Skeletal muscle tissue (tissue), 3 donors: ENCODE measurements at regions not wholly inside any gene's neighbourhood (a gene's known extent, or its start where the extent isn't known, plus 50 kb on each side); places are given as distances from the start of the nearest gene placed in this dataset.

Experiments used
- H3K27ac ChIP-seq: one replicate; pipeline ENCODE4 v1.7.0; 2013; ENCODE audit warnings: mild to moderate bottlenecking, low read depth, low read length, inconsistent platforms
- H3K27me3 ChIP-seq, 3 donors: one replicate each; pipeline ENCODE4 v1.7.0; 2013; ENCODE audit warnings: low read length in 3 of 3; ENCODE audit not compliant: control insufficient read depth in 3 of 3, insufficient read depth in 3 of 3
- H3K36me3 ChIP-seq, 3 donors: one replicate each; pipeline ENCODE4 v1.7.0; 2013; ENCODE audit warnings: low read length in 3 of 3; ENCODE audit not compliant: control insufficient read depth in 3 of 3, insufficient read depth in 3 of 3
- H3K4me1 ChIP-seq, 3 donors: one replicate each; pipeline ENCODE4 v1.7.0; 2013; ENCODE audit warnings: low read length in 3 of 3, mild to moderate bottlenecking in 3 of 3; ENCODE audit not compliant: control insufficient read depth in 3 of 3, insufficient read depth in 3 of 3
- H3K4me3 ChIP-seq, 3 donors: one replicate each; pipeline ENCODE4 v1.7.0; 2013; ENCODE audit warnings: low read length in 3 of 3
- H3K9ac ChIP-seq, 3 donors: one replicate each; pipeline ENCODE4 v1.7.0; 2013; ENCODE audit warnings: low read length in 3 of 3, mild to moderate bottlenecking in 3 of 3, moderate library complexity in 2 of 3, low read depth in 1 of 3
- H3K9me3 ChIP-seq, 3 donors: one replicate each; pipeline ENCODE4 v1.7.0; 2013; ENCODE audit warnings: low read length in 3 of 3; ENCODE audit not compliant: control insufficient read depth in 3 of 3
- donor health status: Osteomylitis.

DNA sequence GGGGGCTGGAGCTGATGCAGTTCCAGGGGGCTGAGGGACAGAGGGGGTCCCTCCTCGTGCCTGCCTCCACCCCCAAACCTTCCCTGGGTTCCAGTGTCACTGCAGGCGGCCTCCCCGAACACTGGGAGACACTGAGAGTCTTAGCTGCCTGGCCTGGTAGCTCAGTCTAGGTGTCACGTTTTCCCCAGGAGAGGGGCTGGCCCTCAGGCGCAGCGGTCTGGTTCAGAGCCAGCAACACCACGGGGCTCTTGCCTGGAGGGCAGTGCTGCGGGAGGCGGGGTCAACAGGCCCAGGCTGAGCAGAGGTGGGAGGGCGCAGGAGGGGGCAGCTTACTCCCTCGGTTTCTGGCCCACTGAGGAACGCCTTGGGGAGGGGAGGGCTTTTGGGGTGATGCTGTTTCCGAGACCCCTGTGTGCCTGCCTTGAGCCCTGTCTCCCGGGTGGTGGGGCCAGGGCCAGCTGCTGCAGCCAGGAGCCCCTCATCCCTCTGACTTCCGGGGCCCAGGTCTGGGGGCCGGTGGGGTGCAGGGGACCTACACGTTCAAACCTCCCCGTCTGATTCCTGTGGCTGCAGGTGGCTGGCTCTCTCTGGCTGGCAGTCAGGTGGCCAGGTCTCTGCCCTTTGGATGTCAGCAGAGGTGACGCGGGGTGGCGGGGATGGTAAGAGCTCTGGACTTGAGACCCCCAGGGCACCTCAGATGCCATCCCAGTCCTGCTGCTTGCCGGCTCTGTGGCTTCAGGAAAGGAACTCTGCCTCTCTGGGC lies 89.3 kb upstream of the GSE1 start:
- no peaks in the 10 kb centered on the region for H3K36me3 ChIP-seq
- peak overlapping the region in 1 of 3 donors; percentile 25 for H3K9ac ChIP-seq
- H3K9me3 ChIP-seq = no peaks in the 10 kb centered on the region
- H3K27me3 ChIP-seq = no peaks in the 10 kb centered on the region
- peaks cover 7 to 29% (median 26%) of the 10 kb centered on the region in 3 donors for H3K4me1 ChIP-seq
- H3K4me3 ChIP-seq = no peak overlapping the region
- H3K27ac ChIP-seq = no peak overlapping the region

DNA sequence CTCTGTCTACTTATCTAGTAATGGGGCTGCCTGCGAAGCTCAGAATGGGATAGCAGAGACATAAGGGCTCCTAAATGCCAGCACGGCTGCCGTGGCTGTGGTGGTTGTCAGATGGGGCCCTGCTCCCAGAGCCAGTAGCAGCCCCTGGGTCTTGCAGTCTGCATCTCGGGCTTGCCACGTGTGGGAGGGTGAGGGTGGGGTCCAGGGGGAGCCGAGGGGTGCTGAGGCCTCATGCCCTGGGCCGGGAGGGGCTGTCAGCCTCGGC lies 88.8 kb upstream of the GSE1 start:
- no peak overlapping the region for H3K4me3 ChIP-seq
- no peaks in the 10 kb centered on the region for H3K9me3 ChIP-seq
- H3K27ac ChIP-seq = no peak overlapping the region
- peak overlapping the region in 1 of 3 donors; percentile 25 for H3K9ac ChIP-seq
- peaks cover 7 to 29% (median 26%) of the 10 kb centered on the region in 3 donors for H3K4me1 ChIP-seq
- H3K36me3 ChIP-seq = no peaks in the 10 kb centered on the region
- H3K27me3 ChIP-seq = no peaks in the 10 kb centered on the region

DNA sequence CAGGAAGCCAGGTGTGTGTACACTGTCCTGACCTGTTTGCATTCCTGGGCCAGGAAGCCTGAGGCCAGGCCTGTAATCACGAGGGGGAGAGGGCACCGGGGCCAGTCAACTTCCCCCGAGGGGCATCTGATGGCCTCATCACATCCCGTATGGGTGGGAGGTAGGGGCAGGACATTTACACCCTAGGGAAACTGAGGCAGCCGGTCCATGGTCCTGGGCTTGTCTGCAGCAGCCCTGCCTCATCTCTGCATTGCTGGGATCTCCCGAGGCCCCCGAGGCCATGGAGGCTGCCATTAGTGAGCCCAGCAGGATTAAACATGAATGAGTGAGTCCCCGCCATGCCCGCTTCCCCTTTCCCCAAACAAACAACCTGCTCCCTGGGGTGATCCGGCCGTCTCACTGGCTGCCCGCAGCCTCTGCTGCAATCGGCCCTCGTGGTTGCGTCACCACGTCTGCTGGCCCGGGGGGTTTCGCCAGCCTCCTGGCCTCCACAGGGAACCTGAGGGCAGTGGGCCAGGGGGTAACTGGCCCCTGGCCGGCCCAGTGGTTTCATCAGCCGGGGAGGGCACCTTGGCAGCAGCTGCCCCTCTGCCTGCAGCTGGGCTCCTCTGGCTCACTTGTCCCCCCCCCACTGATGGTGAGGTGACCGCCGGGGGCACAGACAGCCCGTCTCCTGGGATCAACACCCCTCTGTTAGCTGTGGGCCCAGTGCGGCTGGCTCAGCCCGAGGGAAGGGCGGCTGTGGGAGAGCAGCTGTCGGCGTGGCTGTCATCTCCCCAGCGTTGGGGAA lies 88.3 kb upstream of the GSE1 start:
- Histone ChIP-seq H3K4me1 (peaks cover 10 to 29% (median 26%) of the 10 kb centered on the region in 3 donors), H3K9me3 (no peaks in the 10 kb centered on the region), H3K9ac (peak overlapping the region in 1 of 3 donors; percentile 25), H3K27ac (no peak overlapping the region), H3K36me3 (no peaks in the 10 kb centered on the region), H3K27me3 (no peaks in the 10 kb centered on the region), H3K4me3 (no peak overlapping the region)

DNA sequence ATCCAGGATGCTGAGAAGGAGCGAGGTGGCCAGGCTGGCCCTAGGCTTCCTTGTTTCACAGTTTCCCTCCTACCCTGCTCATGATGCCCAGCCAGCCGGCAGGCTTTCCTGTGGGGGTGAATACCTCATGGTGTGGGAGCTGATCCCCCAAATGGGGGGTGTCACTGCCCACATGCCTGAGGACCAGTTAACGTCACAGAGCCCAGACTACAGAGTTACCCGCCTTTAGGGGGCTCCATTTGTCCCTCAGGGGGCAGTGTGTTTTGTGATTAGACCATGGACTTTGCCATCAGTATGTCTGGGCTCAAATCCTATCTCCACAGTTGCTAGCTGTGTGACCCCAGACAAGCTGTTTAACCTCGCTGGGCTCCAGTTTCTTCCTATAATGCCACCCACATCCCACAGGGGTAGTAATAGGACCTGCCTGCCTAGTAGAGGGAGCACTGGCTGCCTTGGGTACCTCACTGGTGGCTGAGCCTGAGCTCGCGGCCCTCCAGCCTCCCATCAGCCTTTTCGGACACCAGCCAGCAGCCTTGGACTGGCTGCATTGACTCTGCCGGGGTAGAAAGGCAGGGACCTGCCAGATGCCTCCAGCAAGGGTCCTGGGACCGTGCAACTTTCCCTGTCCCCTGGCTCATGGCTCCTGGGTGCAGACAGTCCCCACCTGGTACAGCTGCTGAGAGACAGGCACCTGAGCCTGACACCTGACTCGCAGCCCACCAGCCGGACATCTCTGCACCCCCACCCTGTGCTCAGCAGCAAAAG lies 87.5 kb upstream of the GSE1 start:
- Histone ChIP-seq H3K4me1 (peaks cover 11 to 31% (median 27%) of the 10 kb centered on the region in 3 donors), H3K9ac (peak overlapping the region in 1 of 3 donors; percentile 33), H3K36me3 (no peaks in the 10 kb centered on the region), H3K27ac (no peak overlapping the region), H3K4me3 (no peak overlapping the region), H3K27me3 (no peaks in the 10 kb centered on the region), H3K9me3 (no peaks in the 10 kb centered on the region)

DNA sequence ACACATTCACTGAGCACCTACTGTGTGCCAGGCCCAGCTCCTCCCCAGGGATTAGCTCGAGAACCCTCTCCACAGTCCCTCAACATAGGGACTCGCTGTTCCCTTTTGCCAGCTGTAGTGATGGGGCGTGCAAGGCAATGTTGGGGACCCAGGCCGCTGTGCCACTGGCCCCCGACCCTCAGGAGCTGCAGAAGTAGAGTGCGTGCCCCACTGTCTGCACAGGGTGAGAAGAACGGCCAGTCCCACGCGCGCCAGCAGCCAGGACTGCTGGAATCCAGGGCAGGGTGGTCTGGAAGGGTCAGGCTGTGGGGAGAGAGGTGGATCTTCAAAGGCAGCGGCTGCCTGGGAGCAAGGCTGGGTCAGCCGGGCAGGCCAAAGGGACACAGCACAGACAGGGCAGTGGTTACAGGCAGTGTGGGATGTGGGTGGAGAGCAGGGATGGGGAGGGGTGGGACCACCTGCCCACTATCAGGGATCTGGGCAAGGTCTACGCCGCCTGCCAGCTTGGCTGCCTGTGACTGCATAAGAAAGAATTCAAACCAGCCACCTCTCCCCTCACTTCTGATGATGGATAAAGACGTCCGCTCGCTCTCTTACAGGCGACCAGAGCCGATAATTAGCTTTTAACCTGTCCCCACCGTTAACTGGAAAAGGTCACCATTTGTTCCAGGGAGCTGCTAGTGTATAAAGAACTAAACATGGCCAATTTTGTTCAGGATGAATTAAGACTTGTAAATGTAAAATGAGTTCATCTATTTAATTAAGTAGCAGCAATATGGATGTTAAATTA lies 86.7 kb upstream of the GSE1 start:
- H3K27ac ChIP-seq = no peak overlapping the region
- H3K9me3 ChIP-seq = no peaks in the 10 kb centered on the region
- no peaks in the 10 kb centered on the region for H3K36me3 ChIP-seq
- H3K27me3 ChIP-seq = no peaks in the 10 kb centered on the region
- no peak overlapping the region for H3K9ac ChIP-seq
- no peak overlapping the region for H3K4me3 ChIP-seq
- peaks cover 11 to 35% (median 34%) of the 10 kb centered on the region in 3 donors for H3K4me1 ChIP-seq

DNA sequence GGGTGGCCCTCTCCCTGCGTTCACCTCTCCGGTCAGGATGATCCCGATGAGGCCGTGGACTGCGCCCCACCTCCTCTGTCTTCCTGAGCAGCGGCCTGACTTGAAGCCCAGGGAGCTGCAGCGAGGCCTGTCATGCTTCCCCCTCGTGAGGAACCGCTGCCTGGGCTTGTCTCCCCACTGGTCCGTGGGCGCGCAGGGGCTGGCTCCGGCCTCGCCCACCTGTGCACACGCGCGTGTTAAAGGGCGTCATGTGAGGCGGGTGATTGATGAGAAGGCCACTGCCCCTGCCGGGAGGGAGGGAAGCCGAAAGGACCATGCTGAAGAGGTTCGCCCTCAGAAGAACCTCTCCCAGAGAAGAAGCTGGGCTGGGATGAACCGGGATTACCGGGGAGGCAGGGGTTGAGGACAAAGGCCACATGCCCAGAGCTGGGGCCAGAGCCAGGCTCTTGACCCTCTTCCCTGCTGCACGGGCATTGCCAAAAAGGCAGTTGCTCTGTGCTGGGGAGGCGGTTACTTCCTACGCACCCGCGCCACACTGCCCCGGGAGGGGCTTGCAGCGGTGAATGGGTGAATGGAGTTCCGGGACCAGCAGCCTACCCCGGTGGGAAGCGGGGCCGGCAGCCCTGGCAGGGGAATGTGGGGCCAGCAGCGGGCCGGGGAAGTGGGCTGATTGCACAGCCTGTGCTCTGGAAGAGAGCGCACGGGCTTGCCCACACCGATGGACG lies 85.9 kb upstream of the GSE1 start:
- Histone ChIP-seq H3K36me3 (no peaks in the 10 kb centered on the region), H3K4me1 (peaks cover 11 to 34% (median 33%) of the 10 kb centered on the region in 3 donors), H3K4me3 (no peak overlapping the region), H3K27ac (no peak overlapping the region), H3K9me3 (no peaks in the 10 kb centered on the region), H3K27me3 (no peaks in the 10 kb centered on the region), H3K9ac (no peak overlapping the region)

DNA sequence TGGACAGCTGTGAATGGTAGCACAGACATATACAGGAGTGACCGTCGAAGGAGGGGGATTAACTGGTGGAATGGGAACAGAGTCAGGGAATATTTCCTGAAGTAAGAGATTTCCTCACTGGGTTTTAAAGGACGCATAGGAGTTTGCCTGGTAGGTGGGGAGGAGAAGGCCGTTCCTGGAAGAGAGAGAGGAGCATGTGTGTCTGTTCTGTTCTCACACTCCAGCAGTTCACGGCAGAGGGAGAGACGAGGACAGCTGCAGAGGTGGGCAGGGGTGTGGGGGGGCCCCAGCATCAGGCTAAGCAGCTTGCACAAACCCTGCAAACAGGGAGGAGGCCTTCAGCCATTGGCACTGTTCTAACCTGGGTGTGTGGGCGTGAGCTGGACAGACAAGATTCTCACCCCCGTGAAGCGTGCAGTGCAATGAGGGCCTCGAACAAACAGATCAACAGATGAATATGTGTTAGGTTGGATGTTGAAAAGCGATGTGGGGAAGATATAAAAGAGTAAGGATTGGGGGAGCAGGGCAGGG lies 85.3 kb upstream of the GSE1 start:
- no peak overlapping the region for H3K4me3 ChIP-seq
- H3K36me3 ChIP-seq = no peaks in the 10 kb centered on the region
- H3K9me3 ChIP-seq = no peaks in the 10 kb centered on the region
- H3K4me1 ChIP-seq = peaks cover 11 to 29% (median 28%) of the 10 kb centered on the region in 3 donors
- H3K9ac ChIP-seq = no peak overlapping the region
- no peaks in the 10 kb centered on the region for H3K27me3 ChIP-seq
- H3K27ac ChIP-seq = no peak overlapping the region

DNA sequence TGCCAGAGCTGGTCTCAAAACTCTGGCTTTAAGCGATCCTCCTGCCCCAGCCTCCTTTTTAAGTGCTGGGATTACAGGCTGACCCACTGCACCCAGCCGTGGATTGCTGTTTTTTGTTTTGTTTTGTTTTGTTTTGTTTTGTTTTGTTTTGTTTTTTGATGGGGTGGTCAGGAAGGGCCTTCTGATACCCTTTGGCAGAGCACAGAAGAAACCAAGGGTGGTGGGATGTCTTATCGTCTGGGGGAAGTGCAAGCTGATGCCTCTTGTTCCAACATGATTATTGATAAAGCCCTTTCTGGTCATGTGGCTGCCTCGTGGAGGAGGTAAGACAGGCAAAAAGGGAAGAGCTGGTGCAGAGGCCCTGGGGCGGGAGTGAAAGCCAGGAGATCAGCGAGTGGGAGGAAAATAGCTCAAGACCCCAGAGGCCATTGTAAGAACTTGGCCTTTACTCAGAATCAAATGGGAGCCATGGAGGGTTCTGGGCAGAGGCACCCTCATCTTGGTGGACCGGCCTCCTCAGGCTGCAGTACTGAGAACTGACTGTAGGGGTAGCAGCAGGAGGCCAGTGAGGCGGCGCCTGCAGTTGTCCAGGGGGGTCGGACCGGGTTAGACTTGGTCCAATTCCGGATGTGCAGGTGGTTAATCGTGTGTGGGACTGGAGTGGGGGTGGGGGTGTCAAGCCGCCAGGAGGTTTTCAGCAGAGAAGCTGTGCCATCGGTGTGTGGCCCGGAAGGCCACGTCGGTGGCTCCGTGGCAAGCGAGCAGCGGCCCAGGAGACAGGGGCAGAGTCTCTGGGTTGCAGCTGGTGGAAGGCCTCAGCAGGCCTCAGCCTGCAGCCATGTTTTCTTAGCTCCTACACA lies 84.4 kb upstream of the GSE1 start:
- Histone ChIP-seq H3K27ac (no peak overlapping the region), H3K9me3 (no peaks in the 10 kb centered on the region), H3K27me3 (no peaks in the 10 kb centered on the region), H3K4me3 (no peak overlapping the region), H3K9ac (no peak overlapping the region), H3K36me3 (no peaks in the 10 kb centered on the region), H3K4me1 (peaks cover 4 to 19% (median 18%) of the 10 kb centered on the region in 3 donors)
